ENCODE measurements at regions not wholly inside any gene's neighbourhood (a gene's known extent, or its start where the extent isn't known, plus 50 kb on each side); places are given as distances from the start of the nearest gene placed in this dataset.
"Not testable (repeated sequence)": the region's sequence is repeated elsewhere in the genome, so short reads cannot be mapped to it uniquely, and the experiment has no call there.

- not testable (repeated sequence) for TF ChIP-seq POLR2A, CTCF (IDR thresholded peaks at IDR 0.05)
Observed at GRCh38 chr14:19131553-19131952, 164.3 kb downstream of the POTEM start.

Measured in lower leg skin (tissue), 3 donors.